HG03354 (cell line): ENCODE measurements at regions not wholly inside any gene's neighbourhood (a gene's known extent, or its start where the extent isn't known, plus 50 kb on each side); places are given as distances from the start of the nearest gene placed in this dataset.

Experiments
- ATAC-seq: cut with Tn5 transposase; IDR thresholded peaks from one replicate; pipeline ENCODE4 v1.9.1; 2021; ENCODE audit warnings: mild to moderate bottlenecking; ENCODE audit not compliant: unreplicated experiment, poor library complexity, severe bottlenecking

GRCh38 chr22:44580176-44581095, 82.4 kb upstream of the RTL6 start:
- ATAC-seq = no peak

- ATAC-seq = no peak
Measured at GRCh38 chr22:44578516-44579230, 80.6 kb upstream of the RTL6 start.

GRCh38 chr22:44578110-44578457, 80.1 kb upstream of the RTL6 start:
- ATAC-seq = no peak

- no peak for ATAC-seq
Measured at GRCh38 chr22:44577391-44578109, 79.5 kb upstream of the RTL6 start.

GRCh38 chr22:44576311-44577260, 78.6 kb upstream of the RTL6 start:
- ATAC-seq = no peak

- no peak for ATAC-seq
Measured at GRCh38 chr22:44575381-44576268, 77.6 kb upstream of the RTL6 start.

- no peak for ATAC-seq
Measured at GRCh38 chr22:44574640-44575380, 76.8 kb upstream of the RTL6 start.

- ATAC-seq = no peak
Measured at GRCh38 chr22:44574057-44574639, 76.1 kb upstream of the RTL6 start.

- ATAC-seq = no peak
Measured at GRCh38 chr22:44573451-44573850, 75.4 kb upstream of the RTL6 start.

- no peak for ATAC-seq
Measured at GRCh38 chr22:44572414-44573207, 74.6 kb upstream of the RTL6 start.

- no peak for ATAC-seq
Measured at GRCh38 chr22:44571566-44572413, 73.8 kb upstream of the RTL6 start.

- ATAC-seq = no peak
Measured at GRCh38 chr22:44570476-44571445, 72.7 kb upstream of the RTL6 start.

- ATAC-seq = no peak
Measured at GRCh38 chr22:44569561-44569991, 71.5 kb upstream of the RTL6 start.

GRCh38 chr22:44567846-44568493, 69.9 kb upstream of the RTL6 start:
- no peak for ATAC-seq
